ENCODE measurements at regions not wholly inside any gene's neighbourhood (a gene's known extent, or its start where the extent isn't known, plus 50 kb on each side); places are given as distances from the start of the nearest gene placed in this dataset.

DNA sequence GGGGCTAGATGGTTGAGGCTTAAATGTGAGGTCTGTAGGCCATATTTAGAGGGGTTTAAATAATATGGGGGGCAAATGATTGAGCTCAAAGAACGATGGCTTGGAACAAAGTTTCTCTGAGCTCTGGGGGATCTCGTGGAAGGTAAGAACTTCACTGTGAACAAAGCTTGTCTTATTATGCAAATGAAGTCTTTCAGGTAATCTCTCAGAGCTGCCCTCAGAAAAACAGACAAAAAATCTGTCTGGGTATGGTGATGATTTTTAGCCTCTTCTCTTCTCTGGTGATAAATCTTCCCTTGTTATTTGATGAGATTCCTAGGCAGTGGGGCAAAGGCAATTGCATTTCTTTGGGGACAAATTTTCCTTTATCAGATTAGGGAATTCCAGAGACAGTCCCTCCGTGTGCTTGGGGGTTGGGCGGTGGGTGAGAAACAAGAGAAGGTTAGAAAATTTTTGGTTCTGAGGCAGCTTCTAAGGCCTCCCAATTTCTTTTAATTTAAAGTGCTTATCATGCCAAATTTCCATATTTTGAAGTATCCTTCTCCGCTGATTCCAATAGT, 760.4 kb downstream of the TSN start:
- TF ChIP-seq, protein P1, sequence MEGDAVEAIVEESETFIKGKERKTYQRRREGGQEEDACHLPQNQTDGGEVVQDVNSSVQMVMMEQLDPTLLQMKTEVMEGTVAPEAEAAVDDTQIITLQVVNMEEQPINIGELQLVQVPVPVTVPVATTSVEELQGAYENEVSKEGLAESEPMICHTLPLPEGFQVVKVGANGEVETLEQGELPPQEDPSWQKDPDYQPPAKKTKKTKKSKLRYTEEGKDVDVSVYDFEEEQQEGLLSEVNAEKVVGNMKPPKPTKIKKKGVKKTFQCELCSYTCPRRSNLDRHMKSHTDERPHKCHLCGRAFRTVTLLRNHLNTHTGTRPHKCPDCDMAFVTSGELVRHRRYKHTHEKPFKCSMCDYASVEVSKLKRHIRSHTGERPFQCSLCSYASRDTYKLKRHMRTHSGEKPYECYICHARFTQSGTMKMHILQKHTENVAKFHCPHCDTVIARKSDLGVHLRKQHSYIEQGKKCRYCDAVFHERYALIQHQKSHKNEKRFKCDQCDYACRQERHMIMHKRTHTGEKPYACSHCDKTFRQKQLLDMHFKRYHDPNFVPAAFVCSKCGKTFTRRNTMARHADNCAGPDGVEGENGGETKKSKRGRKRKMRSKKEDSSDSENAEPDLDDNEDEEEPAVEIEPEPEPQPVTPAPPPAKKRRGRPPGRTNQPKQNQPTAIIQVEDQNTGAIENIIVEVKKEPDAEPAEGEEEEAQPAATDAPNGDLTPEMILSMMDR (conservative IDR thresholded peaks at IDR 0.05), result no peak
- TF ChIP-seq EZH2 (IDR thresholded peaks at IDR 0.05; ENCODE audit: low read depth), result no peak

Measured in PC-9 (cell line).